H1 (cell line): ENCODE measurements at regions not wholly inside any gene's neighbourhood (a gene's known extent, or its start where the extent isn't known, plus 50 kb on each side); places are given as distances from the start of the nearest gene placed in this dataset.

Source experiments
- CTCF ChIA-PET: fragments of 300-600 bp; sonication (Branson Sonifier 250); formaldehyde crosslinking; loops from one replicate; lab custom pipeline; 2021; ENCODE audit not compliant: partially characterized antibody; lab: Charles Lee
- POLR2A ChIA-PET: fragments of 300-600 bp; sonication (Branson Sonifier 250); formaldehyde crosslinking; loops from one replicate; lab custom pipeline; 2021; ENCODE audit warnings: inconsistent platforms; ENCODE audit not compliant: partially characterized antibody; lab: Charles Lee
- DNase-seq, 2 experiments: peaks; one replicate each; pipeline versions ENCODE4 v3.0.0 to v3.0.0-alpha.2; 2010 to 2022; ENCODE audit warnings: low spot score in 2 of 2, low read depth in 1 of 2, mixed read lengths in 1 of 2
- FAIRE-seq: peaks from 2 replicates; lab custom pipeline; 2011; peaks lifted over from hg19 to GRCh38; lab: Jason Lieb, UNC
- H2AFZ ChIP-seq: 2 replicates; pipeline ENCODE4 v1.8.1; 2012; ENCODE audit warnings: low read length, inconsistent platforms
- H2AK5ac ChIP-seq: 2 replicates; pipeline ENCODE4 v1.6.1; 2013; ENCODE audit warnings: low read depth, low read length
- H2BK120ac ChIP-seq: replicated peaks from 2 replicates; pipeline ENCODE3; 2013; ENCODE audit warnings: low read depth, low read length, inconsistent platforms
- H2BK12ac ChIP-seq: 2 replicates; pipeline ENCODE4 v1.6.1; 2013; ENCODE audit warnings: low read depth, low read length
- H2BK15ac ChIP-seq: 2 replicates; pipeline ENCODE4 v1.6.1; 2013; ENCODE audit warnings: low read length
- H2BK20ac ChIP-seq: 2 replicates; pipeline ENCODE4 v1.6.1; 2013; ENCODE audit warnings: low read length
- H2BK5ac ChIP-seq: 2 replicates; pipeline ENCODE4 v1.6.1; 2013; ENCODE audit warnings: low read depth, low read length
- H3K14ac ChIP-seq: 2 replicates; pipeline ENCODE4 v1.6.1; 2013; ENCODE audit warnings: inconsistent platforms; ENCODE audit not compliant: insufficient read length
- H3K18ac ChIP-seq: 2 replicates; pipeline ENCODE4 v1.6.1; 2013; ENCODE audit warnings: low read length; ENCODE audit errors: extremely low read depth
- H3K23ac ChIP-seq: 2 replicates; pipeline ENCODE4 v1.6.1; 2013; ENCODE audit warnings: inconsistent platforms; ENCODE audit not compliant: insufficient read length
- H3K23me2 ChIP-seq: 2 replicates; pipeline ENCODE4 v1.6.1; 2013; ENCODE audit warnings: low read depth, low read length
- H3K27ac ChIP-seq: 2 replicates; pipeline ENCODE4 v1.6.1; 2011; ENCODE audit warnings: low read depth, low read length, inconsistent platforms
- H3K27me3 ChIP-seq, 4 experiments: replicated peaks in 1 of 4; 1 replicate in 1 of 4; 2 replicates in 3 of 4; pipeline versions ENCODE4 v1.6.1 to v1.8.1; 2011 to 2013; ENCODE audit warnings: low read length in 3 of 4, mild to moderate bottlenecking in 3 of 4, inconsistent platforms in 2 of 4, mixed read lengths in 2 of 4, moderate library complexity in 1 of 4; ENCODE audit not compliant: control insufficient read depth in 3 of 4, insufficient read depth in 3 of 4; ENCODE audit errors: extremely low read depth in 1 of 4
- H3K36me3 ChIP-seq, 4 experiments: 2 replicates each; pipeline versions ENCODE4 v1.6.1 to v1.8.1; 2011 to 2013; ENCODE audit warnings: mild to moderate bottlenecking in 4 of 4, low read length in 3 of 4, moderate library complexity in 2 of 4, control low read depth in 1 of 4, inconsistent platforms in 1 of 4; ENCODE audit not compliant: insufficient read depth in 4 of 4, control insufficient read depth in 2 of 4
- H3K4ac ChIP-seq: replicated peaks from 2 replicates; pipeline ENCODE3; 2013; ENCODE audit warnings: low read length, low read depth, mixed read lengths, inconsistent platforms; ENCODE audit not compliant: insufficient read length
- H3K4me1 ChIP-seq, 4 experiments: replicated peaks in 1 of 4; 1 replicate in 1 of 4; 2 replicates in 3 of 4; pipeline versions ENCODE4 v1.6.1 to v1.8.1; 2011 to 2013; ENCODE audit warnings: low read length in 3 of 4, inconsistent platforms in 2 of 4, mixed read lengths in 1 of 4; ENCODE audit not compliant: insufficient read depth in 4 of 4, control insufficient read depth in 3 of 4
- H3K4me2 ChIP-seq, 2 experiments: 2 replicates each; pipeline versions ENCODE4 v1.6.1 to v1.8.1; 2011 to 2013; ENCODE audit warnings: low read depth in 2 of 2, low read length in 2 of 2, control low read depth in 1 of 2, inconsistent platforms in 1 of 2, mild to moderate bottlenecking in 1 of 2; ENCODE audit not compliant: insufficient read depth in 1 of 2
- H3K4me3 ChIP-seq, 4 experiments: fragments of 200-600, 300-600 bp in 1 of 4; sonication (generic), shearing (Covaris generic), sonication (Bioruptor Twin) in 1 of 4; 2 replicates each; pipeline versions ENCODE4 v1.5.1 to v1.8.1; 2011 to 2016; ENCODE audit warnings: low read length in 4 of 4, low read depth in 3 of 4, control low read depth in 2 of 4, inconsistent platforms in 2 of 4, mild to moderate bottlenecking in 2 of 4, mixed read lengths in 1 of 4, moderate library complexity in 1 of 4; ENCODE audit not compliant: insufficient read depth in 2 of 4; ENCODE audit errors: extremely low read depth in 1 of 4
- H3K56ac ChIP-seq: replicated peaks from 2 replicates; pipeline ENCODE3; 2013; ENCODE audit warnings: low read depth, mild to moderate bottlenecking, mixed read lengths, low read length, inconsistent platforms; ENCODE audit not compliant: insufficient read length
- H3K79me1 ChIP-seq: 2 replicates; pipeline ENCODE4 v1.6.1; 2013; ENCODE audit warnings: low read depth, low read length, control low read depth
- H3K79me2 ChIP-seq, 2 experiments: 2 replicates each; pipeline versions ENCODE4 v1.6.1 to v1.8.1; 2012 to 2013; ENCODE audit warnings: low read length in 2 of 2, mild to moderate bottlenecking in 2 of 2, inconsistent platforms in 1 of 2; ENCODE audit not compliant: insufficient read depth in 2 of 2, control insufficient read depth in 1 of 2
- H3K9ac ChIP-seq, 4 experiments: replicated peaks in 1 of 4; 1 replicate in 1 of 4; 2 replicates in 3 of 4; pipeline versions ENCODE4 v1.6.1 to v1.8.1; 2011 to 2013; ENCODE audit warnings: low read depth in 3 of 4, low read length in 3 of 4, control low read depth in 2 of 4, mild to moderate bottlenecking in 2 of 4, moderate library complexity in 2 of 4, inconsistent platforms in 1 of 4; ENCODE audit errors: extremely low read depth in 1 of 4
- H3K9me3 ChIP-seq, 2 experiments: 2 replicates each; pipeline versions ENCODE4 v1.6.1 to v1.8.1; 2012 to 2013; ENCODE audit warnings: mild to moderate bottlenecking in 2 of 2, moderate library complexity in 2 of 2, control low read depth in 1 of 2, inconsistent platforms in 1 of 2, low read depth in 1 of 2, low read length in 1 of 2, mixed read lengths in 1 of 2; ENCODE audit not compliant: insufficient read depth in 2 of 2
- H4K20me1 ChIP-seq, 2 experiments: replicated peaks in 1 of 2; 2 replicates each; pipeline versions ENCODE3 to v1.8.1; 2011 to 2013; ENCODE audit warnings: inconsistent platforms in 2 of 2, low read length in 2 of 2, mild to moderate bottlenecking in 1 of 2; ENCODE audit not compliant: insufficient read depth in 2 of 2, control insufficient read depth in 1 of 2
- H4K5ac ChIP-seq: 2 replicates; pipeline ENCODE4 v1.6.1; 2013; ENCODE audit warnings: low read length, low read depth, mixed read lengths, inconsistent platforms; ENCODE audit not compliant: insufficient read length
- H4K8ac ChIP-seq: 2 replicates; pipeline ENCODE4 v1.8.0; 2013; ENCODE audit warnings: mild to moderate bottlenecking, moderate library complexity, low read length, inconsistent platforms; ENCODE audit not compliant: insufficient read depth; ENCODE audit errors: extremely low read depth
- H4K91ac ChIP-seq: replicated peaks from 2 replicates; pipeline ENCODE3; 2013; ENCODE audit warnings: low read length, mixed read lengths, inconsistent platforms; ENCODE audit not compliant: insufficient read length
- ATF3 ChIP-seq: IDR thresholded peaks from 2 replicates; pipeline ENCODE4 v1.6.1; 2011; ENCODE audit warnings: low read depth, mild to moderate bottlenecking, low read length; ENCODE audit not compliant: insufficient read depth
- BCL11A ChIP-seq, 2 experiments: IDR thresholded peaks; one replicate each; pipeline ENCODE4 v1.6.1; 2011; ENCODE audit warnings: low read depth in 2 of 2, low read length in 2 of 2, mild to moderate bottlenecking in 2 of 2
- BRCA1 ChIP-seq: IDR thresholded peaks from 2 replicates; pipeline ENCODE4 v1.6.1; 2012; ENCODE audit warnings: low read depth, low read length, improper control_type of control experiment
- CHD2 ChIP-seq: IDR thresholded peaks from 2 replicates; pipeline ENCODE4 v1.6.1; 2012; ENCODE audit warnings: low read length, improper control_type of control experiment
- GTF2F1 ChIP-seq: IDR thresholded peaks from 2 replicates; pipeline ENCODE4 v1.6.1; 2012; ENCODE audit warnings: low read depth, low read length, improper control_type of control experiment, borderline replicate concordance
- HDAC2 ChIP-seq, 2 experiments: fragments of 300-600 bp in 1 of 2; sonication (generic) in 1 of 2; IDR thresholded peaks; 2 replicates each; pipeline ENCODE4 v1.6.1; 2011 to 2012; ENCODE audit warnings: low read depth in 2 of 2, low read length in 2 of 2, mild to moderate bottlenecking in 2 of 2, moderate library complexity in 2 of 2, borderline replicate concordance in 1 of 2, inconsistent platforms in 1 of 2
- JUN ChIP-seq: IDR thresholded peaks from 2 replicates; pipeline ENCODE4 v1.6.1; 2011; ENCODE audit warnings: low read depth, mild to moderate bottlenecking, improper control_type of control experiment, low read length
- JUND ChIP-seq: IDR thresholded peaks from 2 replicates; pipeline ENCODE4 v1.6.1; 2011; ENCODE audit warnings: mild to moderate bottlenecking, improper control_type of control experiment, low read length
- KDM1A ChIP-seq: fragments of 200-600, 300-600 bp; sonication (generic); IDR thresholded peaks from 2 replicates; pipeline ENCODE4 v1.7.1; 2016; ENCODE audit warnings: mild to moderate bottlenecking, low read length, borderline replicate concordance
- POLR2AphosphoS5 ChIP-seq: IDR thresholded peaks from 2 replicates; pipeline ENCODE4 v1.6.1; 2011; ENCODE audit warnings: low read depth, low read length
- SAP30 ChIP-seq: fragments of 300-600 bp; sonication (generic); IDR thresholded peaks from 2 replicates; pipeline ENCODE4 v1.7.1; 2012; ENCODE audit warnings: low read length, moderate library complexity, mild to moderate bottlenecking, inconsistent platforms; ENCODE audit not compliant: insufficient read depth, insufficient replicate concordance
- SIX5 ChIP-seq: IDR thresholded peaks from 2 replicates; pipeline ENCODE4 v1.6.1; 2011; ENCODE audit warnings: mild to moderate bottlenecking, low read depth, low read length
- TAF1 ChIP-seq: IDR thresholded peaks from 2 replicates; pipeline ENCODE4 v1.6.1; 2011; ENCODE audit warnings: mild to moderate bottlenecking, low read depth, low read length
- TAF7 ChIP-seq: optimal IDR thresholded peaks from 2 replicates; pipeline ENCODE3; 2011; ENCODE audit warnings: low read depth, mild to moderate bottlenecking, inconsistent platforms, low read length, moderate library complexity, borderline replicate concordance
- TEAD4 ChIP-seq: IDR thresholded peaks from 2 replicates; pipeline ENCODE4 v1.6.1; 2012; ENCODE audit warnings: low read depth, low read length, inconsistent platforms, mixed read lengths
- WGBS, 2 experiments: shearing (Covaris generic) in 1 of 2; methylation state at CpG; one replicate each; pipeline versions ENCODE4 v1.1.6 to v1.1.7; 2013 to 2015; ENCODE audit warnings: low lambda C conversion rate in 2 of 2, mixed read lengths in 2 of 2, inconsistent platforms in 1 of 2, low coverage in 1 of 2, missing lambda C conversion rate in 1 of 2; ENCODE audit not compliant: insufficient replicate concordance in 2 of 2, insufficient coverage in 1 of 2, insufficient read length in 1 of 2; ENCODE audit errors: extremely low coverage in 1 of 2, missing lambda C conversion rate in 1 of 2; 5-methylcytosine and 5-hydroxymethylcytosine counted together

- no peak for DNase-seq
- H4K8ac ChIP-seq = no peak overlapping the region
- no peaks in the 10 kb centered on the region for H3K36me3 ChIP-seq
- H3K9ac ChIP-seq = no peak overlapping the region
- H2BK5ac ChIP-seq = no peak overlapping the region
- no peak overlapping the region for H4K91ac ChIP-seq
- H3K56ac ChIP-seq = no peak overlapping the region
- ChIA-PET POLR2A (no interaction called here), CTCF (interaction anchor here (0.7 to 2.2 kb wide), 6 partner anchors 69 to 402 kb away, joined by 3 to 7 read pairs (median 4); no protein-coding TSS in a partner anchor)
- H2BK12ac ChIP-seq = no peak overlapping the region
- no peak overlapping the region for H2BK15ac ChIP-seq
- FAIRE-seq = no peak
- TF ChIP-seq GTF2F1 (no peak), JUN (no peak), JUND (no peak), KDM1A (no peak), ATF3 (no peak), BCL11A (IDR thresholded peaks at IDR 0.05; ENCODE audit: low read depth in 2 of 2, low read length in 2 of 2) (no peak), HDAC2 (IDR thresholded peaks at IDR 0.05; ENCODE audit: borderline replicate concordance in 1 of 2, low read depth in 2 of 2, low read length in 2 of 2) (no peak), TAF7 (no peak), POLR2AphosphoS5 (no peak), CHD2 (no peak), TAF1 (no peak), SAP30 (no peak), TEAD4 (no peak), SIX5 (no peak), BRCA1 (no peak)
- H3K23me2 ChIP-seq = no peaks in the 10 kb centered on the region
- H4K5ac ChIP-seq = no peak overlapping the region
- H3K4me1 ChIP-seq = no peaks in the 10 kb centered on the region
- H3K79me1 ChIP-seq = no peaks in the 10 kb centered on the region
- H3K4me2 ChIP-seq = no peak overlapping the region
- H3K23ac ChIP-seq = no peak overlapping the region
- no peaks in the 10 kb centered on the region for H3K9me3 ChIP-seq
- no peak overlapping the region for H2AFZ ChIP-seq
- H3K18ac ChIP-seq = no peak overlapping the region
- no peak overlapping the region for H3K4me3 ChIP-seq
- H4K20me1 ChIP-seq = no peaks in the 10 kb centered on the region
- no peak overlapping the region for H3K27ac ChIP-seq
- H3K14ac ChIP-seq = no peak overlapping the region
- H3K27me3 ChIP-seq = no peaks in the 10 kb centered on the region
- 83% methylated on average over 1 of the region's 1 CpG; no CpG with 5 or more reads in 1 of the 2 experiments for WGBS, 2 experiments
- H3K79me2 ChIP-seq = no peaks in the 10 kb centered on the region
- H3K4ac ChIP-seq = no peak overlapping the region
- no peak overlapping the region for H2BK20ac ChIP-seq
- H2AK5ac ChIP-seq = no peak overlapping the region
- H2BK120ac ChIP-seq = no peak overlapping the region
Measured at GRCh38 chr3:34109021-34109420, 310.6 kb downstream of the PDCD6IP start.
